GM21528 (cell line): ENCODE measurements at regions not wholly inside any gene's neighbourhood (a gene's known extent, or its start where the extent isn't known, plus 50 kb on each side); places are given as distances from the start of the nearest gene placed in this dataset.

Experiments used
- ATAC-seq: cut with Tn5 transposase; IDR thresholded peaks from one replicate; pipeline ENCODE4 v1.9.1; 2021; ENCODE audit warnings: mild to moderate bottlenecking, moderate library complexity; ENCODE audit not compliant: unreplicated experiment, low FRiP score

DNA sequence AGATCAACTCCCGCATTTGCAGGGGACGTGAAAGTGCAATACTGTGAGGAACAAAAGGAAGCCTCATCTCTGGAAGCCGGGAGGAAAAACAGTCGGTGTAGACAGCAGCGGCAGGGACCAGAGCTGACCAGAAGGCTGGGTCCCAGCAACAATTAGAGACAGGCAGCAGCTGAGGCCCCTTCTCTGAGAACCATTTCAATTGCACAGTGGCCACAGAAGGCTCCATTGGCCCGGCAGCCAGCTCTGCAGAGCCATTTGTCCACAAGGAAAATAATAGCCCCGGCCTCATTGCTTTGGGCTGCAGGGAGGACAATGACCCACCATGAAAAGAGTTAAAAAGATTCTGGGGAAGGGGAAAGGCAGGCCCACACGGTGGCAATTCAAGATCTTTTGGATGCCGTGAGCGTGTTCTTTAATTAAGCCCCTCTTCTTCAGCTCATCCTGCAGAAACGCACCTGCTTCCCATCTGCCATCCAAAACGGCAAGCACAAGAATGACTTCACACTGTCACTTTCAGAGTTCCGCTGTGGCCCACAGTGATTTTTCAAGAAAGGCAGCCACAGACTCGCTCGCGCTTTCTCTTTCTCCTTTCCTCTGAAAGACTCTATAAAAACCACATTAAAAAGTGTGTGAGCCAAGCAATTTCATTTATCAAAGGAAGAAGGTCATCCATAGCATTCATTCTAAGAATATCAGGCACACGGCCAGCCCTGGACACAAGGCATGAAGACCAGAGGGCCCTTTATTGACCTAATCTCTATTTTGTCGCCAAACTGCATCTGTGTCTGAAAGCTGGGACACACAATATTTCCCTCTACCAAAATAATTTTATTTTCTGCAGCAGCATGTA, 293.6 kb downstream of the SOX11 start:
- no peak for ATAC-seq

DNA sequence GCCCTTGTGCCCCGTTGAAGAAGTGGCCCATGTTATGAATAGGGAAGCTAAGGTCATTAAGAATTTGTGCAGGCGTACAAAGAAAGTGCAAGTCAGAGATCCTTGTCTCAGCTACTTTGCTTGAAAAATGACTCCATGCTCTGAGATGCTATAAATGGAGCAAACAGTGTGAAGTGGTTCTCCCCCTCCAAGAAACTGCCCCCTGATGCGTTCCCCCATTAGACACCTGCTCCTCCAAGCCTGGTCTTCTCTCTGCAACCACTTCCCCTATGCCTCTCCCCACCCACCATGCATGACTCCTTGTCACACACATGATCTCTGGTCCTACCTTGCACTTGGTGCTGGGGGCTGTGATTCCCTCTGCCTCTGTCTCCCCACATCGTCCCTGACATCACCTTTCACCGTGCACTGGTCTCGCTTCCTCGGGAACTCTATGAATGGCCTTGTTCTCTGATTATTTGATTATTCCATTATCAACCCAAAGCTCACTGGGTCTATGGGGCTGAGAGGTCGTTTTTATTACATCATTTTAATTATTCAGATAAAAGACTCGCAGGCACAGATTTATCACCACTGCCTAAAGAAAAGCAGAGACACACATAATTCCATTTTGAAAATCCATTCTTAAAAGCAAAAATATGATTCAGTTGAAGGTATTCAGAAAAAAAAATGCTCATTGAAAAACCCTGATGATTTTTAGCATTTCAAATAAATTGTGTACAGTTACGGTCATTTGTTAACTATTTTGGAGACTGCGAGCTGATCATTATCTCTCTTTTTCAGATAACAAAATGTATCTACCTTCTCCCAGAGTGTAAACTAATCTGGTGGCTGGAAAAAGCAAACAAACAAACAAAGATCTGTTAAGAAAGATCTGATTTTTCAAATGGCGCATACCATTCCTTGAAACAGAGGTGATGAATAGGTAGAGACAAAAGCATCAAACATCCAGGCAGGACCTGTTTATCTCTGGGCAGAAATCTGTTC, 294.9 kb downstream of the SOX11 start:
- ATAC-seq, result no peak

DNA sequence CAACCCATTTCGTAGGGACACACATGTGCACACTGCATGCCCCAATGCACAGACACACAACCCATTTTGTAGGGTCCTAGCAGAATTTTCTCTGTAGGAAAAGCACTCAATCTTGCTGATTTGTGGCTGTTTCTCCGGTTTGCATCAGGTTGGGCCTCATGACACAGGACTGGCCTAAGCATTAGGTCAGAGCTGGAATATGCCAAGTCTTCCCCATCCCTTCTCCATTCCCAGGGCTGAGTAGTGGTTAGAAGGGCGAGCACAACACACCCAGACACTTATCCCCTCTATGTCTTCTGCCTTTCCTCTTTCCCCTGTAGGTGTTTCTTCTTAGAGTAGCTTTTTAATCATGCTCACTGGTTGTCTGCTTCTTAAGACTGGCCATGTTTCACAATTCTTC, 295.9 kb downstream of the SOX11 start:
- no peak for ATAC-seq

DNA sequence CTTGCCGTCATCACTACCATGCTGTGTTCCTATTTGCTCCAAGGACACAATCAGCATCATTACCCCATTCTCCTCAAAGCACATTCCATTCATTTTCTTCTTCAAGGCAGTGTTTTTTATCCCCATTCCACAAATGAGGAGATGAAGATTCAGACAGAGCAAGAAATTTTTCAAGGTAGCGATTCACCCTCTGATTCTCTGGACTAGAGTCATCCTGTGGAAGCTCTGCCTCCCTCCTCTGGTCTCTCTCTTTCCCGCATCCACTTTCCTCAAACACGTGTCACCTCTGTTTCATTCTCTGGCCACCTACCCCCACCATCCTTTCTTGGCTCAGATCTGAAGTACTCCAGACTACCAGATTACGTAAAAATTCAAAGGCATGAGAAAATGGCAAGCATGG, 297.9 kb downstream of the SOX11 start:
- no peak for ATAC-seq

DNA sequence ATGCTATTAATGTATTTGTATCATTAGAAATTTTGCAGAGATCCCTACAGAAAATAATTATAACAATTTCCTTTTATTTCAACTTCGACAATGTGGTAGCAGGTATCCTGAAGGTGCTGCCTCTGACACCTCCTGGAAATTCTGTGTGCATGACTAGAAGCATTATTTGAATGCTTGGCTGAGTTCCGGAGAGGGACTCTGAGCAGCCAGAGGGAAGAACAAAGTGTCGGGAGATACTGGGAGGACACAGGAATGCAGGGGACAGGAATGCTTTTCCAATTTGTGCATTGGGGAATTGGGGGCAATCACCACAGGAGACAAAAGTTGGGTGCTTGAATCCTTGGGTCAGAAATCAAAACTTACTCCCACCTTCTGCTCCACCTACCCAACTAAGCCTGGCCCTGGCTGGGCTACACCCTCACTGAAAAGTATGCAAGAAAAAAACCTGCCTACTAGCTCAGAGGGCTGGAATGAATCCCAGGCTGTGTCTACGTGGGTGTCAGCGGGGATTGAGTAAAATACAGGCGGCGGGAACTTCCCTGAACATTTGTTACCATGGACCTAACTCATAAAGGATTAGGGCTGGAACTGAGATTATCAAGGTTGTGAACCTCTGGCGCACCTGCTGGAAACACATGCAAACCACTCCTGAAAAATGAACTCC, 299.3 kb downstream of the SOX11 start:
- ATAC-seq, result no peak

DNA sequence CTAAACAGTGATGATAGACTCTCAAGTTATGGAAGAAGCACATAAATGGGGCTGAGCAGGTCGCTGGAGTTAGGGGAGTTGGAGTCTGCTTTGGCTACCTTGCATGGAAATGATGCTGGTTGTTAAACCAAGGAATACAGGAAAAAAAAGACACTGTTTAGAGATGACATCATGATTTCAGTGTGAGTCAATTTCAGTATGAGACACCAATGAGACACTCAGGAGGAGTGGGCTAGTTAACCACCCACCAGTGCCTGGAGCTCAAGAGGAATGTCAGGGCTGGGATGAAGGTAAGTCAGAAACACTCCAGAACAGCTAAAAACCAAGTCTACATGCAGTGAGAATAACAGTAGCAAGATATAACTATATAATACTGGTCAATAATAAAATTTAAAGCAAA, 303.6 kb downstream of the SOX11 start:
- ATAC-seq, result no peak

DNA sequence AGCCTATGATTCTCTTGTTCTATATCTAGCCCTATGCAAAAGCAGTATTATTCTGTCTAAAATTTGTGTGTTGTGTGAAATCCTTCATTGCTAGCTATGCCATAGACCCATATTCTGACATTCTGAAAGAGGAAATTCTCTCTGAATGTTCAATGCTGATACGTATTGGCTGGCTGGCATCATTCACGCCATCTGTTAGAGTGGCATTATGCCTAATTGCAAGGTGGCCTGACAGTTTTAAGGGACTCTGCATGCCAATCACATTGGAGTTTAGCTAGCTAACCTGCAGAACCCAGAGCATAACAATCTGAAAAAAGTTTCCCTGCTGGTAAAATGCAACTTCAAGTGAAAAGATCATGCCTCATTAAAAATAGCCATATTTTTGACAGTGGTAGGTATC, 316.0 kb downstream of the SOX11 start:
- no peak for ATAC-seq

DNA sequence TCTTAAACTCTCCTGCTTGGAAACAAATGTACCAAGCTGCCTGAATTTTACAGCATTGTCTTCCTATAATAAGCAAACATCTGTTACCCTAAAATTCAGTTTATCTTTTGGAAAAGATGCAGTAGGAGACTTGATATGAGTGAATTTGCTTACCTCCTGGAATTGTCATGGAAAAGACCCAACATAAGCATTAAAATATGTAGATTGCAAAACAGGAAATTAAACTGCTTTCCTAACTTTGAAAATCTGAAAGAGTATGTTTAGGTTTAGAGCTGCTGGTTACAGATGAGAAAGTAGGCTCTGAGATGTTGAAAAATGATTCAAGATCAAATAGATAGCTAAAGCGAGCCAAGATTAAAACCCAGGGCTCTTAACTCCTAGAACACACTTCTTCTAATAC, 316.5 kb downstream of the SOX11 start:
- no peak for ATAC-seq

DNA sequence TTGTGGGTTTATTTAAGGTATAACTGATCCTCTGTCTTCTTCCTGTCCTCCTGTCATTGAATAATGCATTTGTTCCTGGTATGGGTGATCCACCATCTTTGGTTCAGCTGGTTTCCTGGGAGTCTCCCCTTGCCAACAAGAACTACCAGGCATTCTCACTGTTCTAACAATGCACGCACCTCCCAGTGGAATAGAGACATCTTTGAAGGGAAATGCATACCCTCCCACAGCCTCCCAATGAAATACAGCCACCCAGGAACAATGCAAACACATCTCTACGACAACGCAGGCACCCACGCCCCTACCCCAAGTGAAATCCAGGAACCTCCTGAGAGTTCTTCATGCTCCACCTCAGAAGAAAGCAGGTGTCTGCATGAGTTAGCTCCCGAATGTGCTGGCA, 318.0 kb downstream of the SOX11 start:
- ATAC-seq, result no peak

DNA sequence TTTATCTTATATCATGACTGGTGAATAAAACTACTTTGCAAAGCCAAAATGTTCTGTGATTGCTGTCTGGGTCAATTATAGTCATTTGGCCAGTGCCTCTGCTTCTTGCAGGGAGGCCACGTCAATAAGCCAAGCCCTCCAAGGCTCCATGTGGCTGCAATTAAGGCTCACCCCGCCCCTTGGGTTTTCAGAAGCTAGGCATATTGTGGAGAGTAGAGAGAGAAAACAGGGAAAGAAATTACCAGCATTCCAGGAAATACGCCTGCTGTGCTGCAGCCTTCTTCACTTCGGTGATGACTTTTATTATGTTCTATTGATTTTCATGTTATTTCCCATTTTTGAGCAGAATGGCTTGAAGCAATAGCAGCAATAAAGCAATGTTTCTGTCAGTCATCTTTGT, 319.7 kb downstream of the SOX11 start:
- no peak for ATAC-seq

DNA sequence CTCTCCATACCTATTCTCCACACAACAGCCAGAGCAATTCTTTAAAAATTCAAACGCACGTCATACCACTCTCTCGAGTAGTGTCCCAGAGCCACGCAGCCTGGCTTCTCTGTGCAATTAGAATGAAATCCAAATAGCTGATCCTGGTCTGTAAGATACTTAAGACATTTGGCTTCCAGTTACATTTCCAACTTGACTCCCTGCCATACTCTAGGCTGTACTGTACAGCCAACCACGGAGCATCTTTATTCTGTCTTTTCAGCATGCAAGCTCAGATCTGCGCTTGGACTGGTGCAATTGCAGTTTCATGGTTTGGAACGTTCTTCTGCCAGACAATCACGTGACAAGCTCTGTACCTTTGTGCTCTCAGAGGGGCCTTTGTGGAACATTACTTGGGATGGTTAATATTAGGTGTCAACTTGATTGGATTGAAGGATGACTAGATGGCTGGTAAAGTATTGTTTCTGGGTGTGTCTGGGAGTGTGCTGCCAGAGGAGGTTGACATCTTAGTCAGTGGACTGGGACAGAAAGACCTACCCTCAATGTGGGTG, 325.6 kb downstream of the SOX11 start:
- ATAC-seq, result no peak

DNA sequence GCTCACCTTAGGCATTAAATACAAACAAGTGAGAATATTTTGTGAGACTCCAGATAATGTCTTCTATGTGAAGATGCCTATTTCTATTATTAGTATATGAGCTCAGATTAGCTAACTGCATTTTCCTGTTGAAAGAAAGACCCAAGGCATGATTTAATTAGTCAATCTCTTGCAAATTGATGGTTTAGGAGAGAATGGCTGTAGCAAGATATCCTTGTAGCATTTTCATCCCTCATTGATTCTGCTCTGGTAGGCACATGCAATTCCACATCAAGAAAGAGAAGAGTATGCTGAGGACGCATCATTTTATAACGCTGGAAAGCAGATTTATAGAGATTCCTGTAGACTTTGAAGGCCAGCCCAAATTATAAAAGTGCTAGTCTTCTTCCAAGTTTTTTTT, 332.0 kb downstream of the SOX11 start:
- no peak for ATAC-seq

DNA sequence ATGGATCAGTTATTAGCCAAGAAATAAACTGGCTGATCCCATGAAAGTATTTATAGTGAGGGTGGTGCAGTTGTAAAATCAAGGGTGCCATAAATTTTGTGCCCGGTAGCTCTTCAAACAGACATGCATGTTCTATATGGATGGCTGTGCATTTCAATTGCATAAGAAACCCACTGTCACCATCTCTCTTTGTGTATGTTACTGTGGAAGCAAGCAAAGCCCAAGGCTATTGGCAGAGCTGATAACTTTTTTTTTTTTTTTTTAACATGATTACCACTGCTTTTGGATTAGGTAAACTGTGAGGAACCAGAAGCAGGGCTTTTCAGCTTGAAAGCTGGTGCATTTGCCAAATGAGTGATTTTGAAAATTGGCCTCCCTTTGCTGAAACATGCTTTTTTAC, 332.6 kb downstream of the SOX11 start:
- no peak for ATAC-seq

DNA sequence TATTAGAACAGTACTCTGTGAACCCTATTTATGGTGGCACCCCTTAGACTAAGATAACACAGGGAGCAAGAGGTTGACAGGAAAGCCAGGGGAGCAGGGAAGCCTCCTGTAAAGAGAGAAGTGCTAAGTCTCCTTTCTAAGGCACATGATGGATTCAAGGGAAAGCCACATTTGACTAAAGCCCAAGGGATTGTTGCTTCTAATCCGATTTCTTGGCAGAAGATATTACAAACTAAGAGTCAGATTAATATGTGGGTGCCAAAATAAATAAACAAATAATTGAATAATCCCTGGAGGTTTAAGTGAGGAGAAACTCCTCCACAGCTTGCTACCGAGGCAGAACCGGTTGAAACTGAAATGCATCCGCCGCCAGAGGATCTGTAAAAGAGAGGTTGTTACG, 333.2 kb downstream of the SOX11 start:
- no peak for ATAC-seq

DNA sequence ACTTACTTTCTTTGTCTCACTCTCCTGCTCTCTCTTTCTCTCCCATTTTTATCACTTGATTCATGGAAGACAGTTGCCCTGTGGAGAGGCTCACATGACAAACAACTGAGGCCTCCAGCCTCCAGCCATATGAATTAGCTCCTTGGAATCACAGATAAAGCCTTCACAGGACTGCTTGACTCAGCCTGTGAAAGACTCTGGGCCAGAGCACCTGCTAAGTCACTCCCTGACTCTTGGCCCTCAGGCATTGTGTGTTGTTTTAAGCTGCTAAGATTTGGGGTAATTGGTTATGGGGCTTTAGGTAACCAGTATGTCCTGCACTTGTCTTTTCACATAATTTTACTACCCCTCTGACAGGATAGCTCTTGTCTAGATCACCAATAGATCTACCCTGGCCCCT, 334.9 kb downstream of the SOX11 start:
- ATAC-seq, result no peak

DNA sequence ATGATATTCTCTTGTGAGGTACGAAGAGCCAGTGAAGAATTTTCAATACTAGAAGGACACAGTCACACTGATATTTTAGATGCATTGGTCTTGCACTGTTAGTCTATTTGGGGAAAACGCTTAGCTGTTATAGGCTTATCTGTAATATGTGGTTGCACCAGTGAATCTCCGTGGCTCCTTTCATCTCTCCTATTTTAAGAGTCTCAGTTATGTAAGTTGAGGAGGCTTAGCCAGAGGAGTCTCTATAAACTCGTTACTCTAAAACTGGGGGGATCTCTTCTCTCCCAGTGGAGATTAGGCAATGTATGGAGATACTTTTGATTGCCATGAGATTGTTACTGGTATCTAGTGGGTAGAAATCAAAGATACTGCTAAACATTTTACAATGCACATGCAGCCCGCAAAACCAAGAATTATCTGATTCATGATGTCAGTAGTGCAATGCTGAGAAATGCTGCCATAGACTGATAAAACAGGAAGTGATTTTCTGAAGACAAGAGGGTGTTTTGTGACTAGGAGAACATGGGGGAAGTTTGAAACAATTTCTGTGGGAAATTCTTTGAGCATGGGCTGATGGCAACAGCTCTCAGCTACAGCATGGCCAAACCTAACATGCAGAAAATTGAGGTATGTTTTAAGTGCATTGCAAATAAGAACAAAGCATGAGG, 339.1 kb downstream of the SOX11 start:
- no peak for ATAC-seq

DNA sequence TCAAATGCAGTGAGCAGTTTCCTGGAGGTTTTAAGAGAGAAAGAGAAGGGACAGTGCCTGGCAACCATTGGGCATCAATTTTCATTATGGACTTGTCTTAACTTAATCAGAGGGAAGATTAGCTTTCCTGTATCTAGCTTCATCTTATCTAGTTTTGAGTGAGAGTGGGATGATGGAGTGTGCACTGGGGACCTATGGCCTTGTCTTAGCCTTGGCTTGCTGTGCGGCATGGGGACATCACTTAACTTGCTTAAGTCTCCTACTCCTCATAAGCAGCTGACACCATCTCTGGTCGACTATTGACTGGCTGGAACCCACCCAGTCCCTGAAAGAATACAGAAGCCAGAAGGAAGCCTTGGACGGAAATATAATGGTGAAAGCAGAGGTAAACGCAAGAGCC, 344.0 kb downstream of the SOX11 start:
- no peak for ATAC-seq

DNA sequence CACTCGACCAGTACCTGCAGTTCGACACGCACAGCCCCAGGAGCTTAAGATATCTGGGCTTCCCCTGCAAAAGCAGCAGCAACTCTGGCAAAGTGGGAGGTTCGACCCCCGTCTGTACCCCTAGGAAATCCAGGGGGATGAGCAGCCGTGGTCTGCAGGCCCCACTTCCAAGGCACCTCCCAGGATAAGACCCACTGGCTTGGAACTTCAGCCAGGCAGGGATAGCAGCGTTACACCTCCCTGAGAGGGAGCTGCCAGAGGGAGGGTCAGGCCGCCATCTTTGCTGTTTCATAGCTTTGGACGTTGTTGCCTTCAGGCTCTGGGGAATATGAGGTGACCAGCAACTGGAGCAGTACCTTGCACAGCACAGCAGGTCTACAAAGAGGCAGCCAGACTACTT, 351.1 kb downstream of the SOX11 start:
- no peak for ATAC-seq

DNA sequence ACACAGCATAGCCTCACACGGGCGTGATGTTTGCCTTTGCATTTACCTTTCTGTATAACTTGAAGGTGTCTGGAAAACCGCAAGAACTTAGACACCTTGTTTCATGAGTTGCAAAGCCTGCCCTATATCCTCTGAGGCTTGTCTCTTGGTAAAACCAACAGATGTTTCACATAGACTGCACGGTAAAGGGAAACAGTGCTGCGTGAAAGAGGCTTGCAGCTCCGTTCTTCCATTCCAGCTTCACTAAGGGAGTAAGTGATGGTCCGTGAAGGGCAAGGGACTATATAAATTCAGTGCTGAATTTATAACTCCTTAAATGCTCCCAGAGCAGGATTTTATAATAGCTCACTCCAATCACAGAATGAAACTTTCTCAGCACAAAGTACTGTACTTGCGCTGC, 360.5 kb downstream of the SOX11 start:
- no peak for ATAC-seq

DNA sequence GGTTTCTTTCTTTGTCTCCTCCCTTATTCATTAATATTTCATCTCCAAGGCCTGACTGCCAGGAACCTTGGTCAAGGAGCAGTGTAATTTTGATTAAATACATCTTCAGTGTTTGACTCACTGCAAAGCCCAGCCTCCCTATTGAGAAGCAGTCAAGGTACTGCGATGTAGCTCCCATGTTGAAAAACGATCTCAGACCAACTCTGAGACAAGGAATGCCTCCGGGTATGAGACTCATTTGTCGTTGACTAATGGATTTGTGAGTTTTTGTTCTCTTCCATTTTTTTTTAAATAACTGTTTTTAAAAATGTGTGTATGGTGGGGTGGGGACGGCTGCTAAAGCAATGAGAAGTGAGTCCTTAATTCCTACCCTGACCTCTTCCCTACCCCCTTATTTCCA, 361.6 kb downstream of the SOX11 start:
- no peak for ATAC-seq
